HG03571 (cell line): ENCODE measurements at regions not wholly inside any gene's neighbourhood (a gene's known extent, or its start where the extent isn't known, plus 50 kb on each side); places are given as distances from the start of the nearest gene placed in this dataset.
"Not testable (repeated sequence)": the region's sequence is repeated elsewhere in the genome, so short reads cannot be mapped to it uniquely, and the experiment has no call there.

ENCODE experiments used
- ATAC-seq: cut with Tn5 transposase; IDR thresholded peaks from one replicate; pipeline ENCODE4 v1.9.1; 2021; ENCODE audit not compliant: unreplicated experiment

DNA sequence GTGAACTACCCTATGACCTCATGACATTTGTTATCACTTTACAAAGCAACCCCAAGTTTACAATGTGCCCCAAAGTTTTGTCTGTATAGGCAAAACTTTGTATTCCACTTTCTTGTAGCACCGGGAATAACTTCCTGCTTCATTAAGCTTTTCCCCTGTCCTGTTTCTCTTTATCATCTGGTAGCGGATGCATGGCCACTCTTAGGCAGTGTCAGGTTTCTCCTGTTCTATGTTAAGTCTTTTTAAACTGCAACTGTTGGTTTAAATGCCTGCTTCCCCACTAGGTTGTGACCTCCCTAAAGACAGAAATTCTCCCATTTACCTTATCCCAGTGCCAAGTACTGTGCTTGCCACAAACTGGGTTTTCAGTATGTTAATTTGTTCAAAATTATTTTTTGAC is 433.6 kb upstream of the DPH6 start:
- no peak for ATAC-seq

DNA sequence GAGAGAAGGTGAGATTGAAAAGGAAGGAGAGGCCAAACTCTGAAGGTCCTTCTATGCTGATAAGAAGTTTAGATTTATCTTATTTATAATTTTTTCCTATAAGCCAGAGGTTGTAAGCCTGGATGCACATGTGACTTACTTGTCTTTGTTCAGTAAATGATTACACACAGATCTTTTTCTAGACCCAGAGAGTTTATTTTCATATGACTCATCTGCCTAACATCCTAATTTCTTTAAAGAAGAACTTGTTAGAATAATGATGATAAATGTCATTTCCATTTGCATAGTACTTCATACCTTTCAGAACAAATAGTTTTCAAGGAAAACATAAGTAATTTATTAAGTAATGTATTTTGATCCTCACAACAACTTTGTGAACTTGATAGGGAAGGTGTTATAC is 434.8 kb upstream of the DPH6 start:
- ATAC-seq, result no peak

DNA sequence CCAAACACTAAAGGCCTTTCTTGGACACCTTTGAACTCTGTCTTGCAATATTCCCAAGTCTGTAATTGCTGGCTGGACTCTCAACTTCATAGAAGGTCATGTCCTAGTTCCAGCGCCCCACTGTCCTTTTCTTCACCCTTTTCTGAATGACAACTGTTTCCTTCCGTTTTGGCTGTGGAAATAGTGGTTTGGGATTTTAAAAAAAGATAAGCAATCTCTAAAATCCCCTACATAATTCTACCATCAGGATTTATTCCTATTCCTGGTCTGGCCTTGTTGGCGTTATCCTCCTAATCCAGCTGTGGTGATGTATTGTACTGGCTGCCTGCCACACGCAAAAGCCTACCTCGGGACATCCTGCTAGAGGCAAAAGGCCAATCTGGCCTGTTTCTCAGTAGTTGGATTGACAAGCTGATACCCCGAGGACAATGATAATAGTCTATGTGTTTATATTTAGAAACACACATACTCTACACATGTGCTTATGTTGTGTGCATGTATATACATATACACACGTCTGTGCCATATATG is 440.3 kb upstream of the DPH6 start:
- no peak for ATAC-seq

DNA sequence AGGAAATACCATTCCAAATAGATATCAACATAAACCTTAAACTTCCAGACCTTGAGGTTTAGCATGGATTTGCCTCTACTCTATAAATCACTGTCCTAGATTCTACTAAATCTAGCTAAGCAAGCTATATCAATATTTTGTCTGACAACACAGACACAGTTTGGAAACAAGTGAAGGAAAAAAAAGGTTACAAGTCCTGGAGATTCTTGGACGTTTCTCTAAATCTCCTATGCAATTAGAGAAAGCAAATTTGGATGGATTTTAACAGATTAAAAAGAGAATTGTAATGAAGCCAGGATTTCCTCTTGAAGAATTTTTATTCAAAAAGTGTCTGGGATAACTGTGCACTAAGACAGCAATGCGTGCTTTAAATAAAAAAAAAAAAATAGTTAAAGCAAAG is 441.1 kb upstream of the DPH6 start:
- ATAC-seq, result no peak

DNA sequence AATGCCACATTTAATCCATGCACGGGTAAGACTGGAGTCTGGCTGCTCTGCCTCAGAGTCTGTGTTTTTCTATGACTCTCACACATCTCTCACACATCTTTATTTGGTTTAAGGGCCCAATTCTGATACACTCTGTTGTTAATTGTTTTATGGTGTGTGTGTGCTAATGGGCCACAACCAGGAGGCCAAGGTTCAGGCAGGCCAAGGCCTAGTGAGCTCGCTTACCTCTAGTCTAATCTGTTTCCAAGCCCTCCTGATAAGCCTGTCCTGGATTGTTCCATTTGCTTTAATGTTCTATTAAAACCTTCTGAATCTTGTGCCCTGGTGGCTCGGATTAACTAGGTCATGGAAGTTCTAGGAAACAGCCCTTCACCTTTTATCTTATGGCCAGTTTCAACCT is 445.4 kb upstream of the DPH6 start:
- no peak for ATAC-seq

DNA sequence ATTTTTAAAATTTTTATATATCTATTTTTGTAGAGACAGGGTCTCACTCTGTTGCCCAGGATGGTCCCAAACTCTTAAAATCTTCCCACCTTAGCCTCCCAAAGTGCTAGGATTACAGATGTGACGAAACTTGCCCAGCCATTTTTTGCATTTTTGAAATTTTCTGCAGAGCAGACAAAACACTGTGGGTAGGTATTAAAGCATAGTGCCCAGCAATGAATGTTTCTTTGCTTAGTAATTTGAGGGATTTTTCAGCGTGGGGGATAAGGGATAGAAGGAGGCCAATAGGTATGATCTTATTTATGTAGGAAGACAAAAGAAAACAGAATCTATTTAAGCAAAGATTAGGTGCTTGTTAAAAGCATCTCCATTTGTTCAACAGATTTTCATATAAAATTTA is 446.8 kb upstream of the DPH6 start:
- ATAC-seq, result no peak

DNA sequence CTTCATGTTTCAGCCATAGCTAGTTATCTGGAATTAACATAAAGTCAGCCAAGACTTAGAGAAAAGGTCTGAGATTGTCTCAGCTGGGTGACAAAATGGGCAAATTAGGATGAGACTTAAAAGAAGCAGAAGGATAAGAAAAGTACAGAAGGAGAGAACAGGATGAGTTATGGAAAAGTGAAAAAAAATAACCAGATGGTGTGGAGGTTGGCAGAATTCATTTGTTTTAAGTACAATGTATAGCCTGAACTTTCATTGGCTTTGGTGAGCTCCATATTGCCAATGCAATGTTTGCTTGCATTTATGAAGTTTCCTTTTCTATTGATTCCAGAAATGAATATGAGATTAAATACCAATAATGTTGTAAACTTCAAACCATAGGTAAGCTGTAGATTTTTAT is 447.2 kb upstream of the DPH6 start:
- no peak for ATAC-seq

DNA sequence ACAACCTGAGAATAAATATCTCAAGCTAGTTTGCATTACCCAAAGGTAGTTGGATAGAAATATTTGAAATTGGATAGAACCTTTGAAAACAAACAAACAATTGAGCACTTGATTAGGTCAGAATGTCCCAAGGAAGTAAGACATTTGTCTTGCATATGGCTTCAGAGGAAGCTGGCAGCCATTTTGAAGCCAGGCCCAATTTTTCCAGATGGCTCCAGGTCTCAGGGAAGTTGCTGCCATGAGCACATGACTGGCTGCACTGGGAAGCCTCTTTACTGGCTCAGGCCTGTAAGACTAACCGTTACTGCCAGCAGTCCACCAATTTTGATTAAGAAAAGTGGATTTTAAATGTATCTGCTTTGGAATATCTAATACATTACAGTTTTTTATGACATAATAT is 448.9 kb upstream of the DPH6 start:
- no peak for ATAC-seq

DNA sequence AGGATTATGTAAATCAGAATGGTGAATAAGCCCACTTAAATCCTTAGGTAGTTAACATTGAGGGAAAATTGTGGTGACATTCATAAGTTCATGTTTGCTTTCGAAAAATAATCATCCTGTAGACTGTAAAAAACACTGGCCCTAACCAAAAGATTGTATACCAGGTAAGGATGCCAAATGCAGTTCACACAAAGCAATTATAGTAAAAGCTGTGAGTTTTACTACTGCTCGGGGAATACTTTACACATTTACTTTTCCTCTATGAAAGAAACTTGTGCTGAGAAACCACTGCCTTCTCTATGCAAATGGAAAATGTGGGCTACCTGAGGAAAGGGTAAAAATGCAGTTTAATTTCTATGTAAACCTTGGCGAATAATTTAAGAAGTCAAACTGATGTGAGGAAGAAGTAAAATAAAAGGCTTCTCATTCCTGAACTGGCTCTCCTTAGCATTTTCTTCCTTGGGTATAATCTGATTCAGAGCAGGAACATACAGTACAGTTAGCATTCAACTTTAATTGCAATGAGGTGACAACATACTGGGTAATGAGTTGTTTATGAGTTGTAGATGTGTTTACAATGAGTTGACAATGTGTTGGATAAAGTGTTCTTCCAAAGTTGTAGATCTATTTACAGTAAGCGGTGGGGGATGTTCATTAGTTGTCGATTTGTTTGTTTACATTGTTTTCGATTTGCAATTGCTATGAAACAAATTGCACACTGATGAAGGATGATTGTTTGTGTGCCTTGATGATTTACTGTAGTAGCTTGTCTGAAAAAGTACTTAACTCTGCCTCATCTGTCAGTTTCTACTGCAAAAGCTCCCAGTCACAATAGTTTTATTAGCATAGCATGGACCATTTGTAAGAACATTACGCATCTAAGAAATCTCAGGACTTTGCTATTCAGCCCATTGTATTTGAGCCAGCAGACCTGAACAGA is 453.0 kb upstream of the DPH6 start:
- ATAC-seq, result no peak

DNA sequence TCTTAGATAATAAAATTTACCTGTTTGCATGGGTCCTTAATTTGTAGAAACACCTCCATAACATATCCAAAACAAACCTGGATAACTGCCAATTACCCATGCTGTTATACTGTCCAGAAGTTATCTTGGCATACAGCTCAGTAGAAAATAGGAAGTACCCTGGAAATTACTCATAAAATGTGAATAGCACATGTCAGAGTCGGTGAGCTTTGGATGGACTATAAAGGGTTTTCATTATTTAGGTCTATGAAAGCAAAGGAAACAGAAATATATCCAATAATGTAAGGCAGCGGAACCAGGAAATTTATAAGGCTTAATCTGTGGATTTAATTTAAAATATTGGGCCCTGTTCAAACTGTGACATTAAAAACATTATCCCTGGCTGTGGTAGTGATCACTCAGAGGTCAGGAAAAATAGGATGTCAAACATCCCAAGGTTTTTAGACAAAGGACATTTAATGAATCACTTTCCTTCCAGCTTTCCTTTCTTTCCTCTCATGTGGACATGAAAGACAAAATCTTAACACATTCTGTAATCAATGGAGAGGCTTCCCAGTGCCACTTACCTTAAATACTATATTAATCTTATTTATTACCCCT is 459.0 kb upstream of the DPH6 start:
- no peak for ATAC-seq

DNA sequence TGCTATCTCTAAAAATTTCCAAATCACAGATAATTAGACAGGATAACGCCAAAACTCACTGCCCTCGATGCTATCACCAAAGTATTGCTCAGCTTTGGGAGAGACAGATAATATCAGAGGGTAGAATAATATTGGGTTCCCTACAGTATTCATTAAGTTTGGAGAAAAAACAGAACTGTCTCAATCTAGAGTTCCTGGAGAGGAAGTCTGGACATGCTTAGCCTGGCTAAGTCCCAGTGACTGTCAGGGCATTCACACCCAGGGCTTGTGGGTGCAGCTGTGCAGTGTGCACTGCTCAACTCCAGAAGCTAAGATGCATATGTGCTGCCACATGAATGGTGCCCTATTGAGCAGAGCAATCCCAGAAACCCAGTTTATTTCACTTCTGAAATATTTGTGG is 459.6 kb upstream of the DPH6 start:
- no peak for ATAC-seq

DNA sequence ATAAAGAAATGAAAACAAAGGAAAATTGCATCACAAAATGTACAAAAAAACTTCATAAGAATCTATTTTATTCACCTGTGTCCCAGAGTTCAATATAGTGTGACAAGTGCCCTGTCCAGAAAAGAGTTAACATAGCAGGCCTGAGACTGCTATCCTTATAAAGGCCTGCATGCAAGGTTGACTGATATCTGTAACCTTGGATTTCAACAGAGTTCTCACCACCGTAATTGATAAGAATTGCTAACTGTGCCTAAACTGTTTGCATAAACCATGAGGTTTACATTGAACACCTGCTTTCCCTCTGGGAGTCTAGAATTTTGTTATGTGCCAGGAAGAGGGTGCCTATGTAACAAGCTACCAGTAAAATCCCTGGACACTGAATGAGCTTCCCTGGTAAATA is 461.7 kb upstream of the DPH6 start:
- no peak for ATAC-seq

DNA sequence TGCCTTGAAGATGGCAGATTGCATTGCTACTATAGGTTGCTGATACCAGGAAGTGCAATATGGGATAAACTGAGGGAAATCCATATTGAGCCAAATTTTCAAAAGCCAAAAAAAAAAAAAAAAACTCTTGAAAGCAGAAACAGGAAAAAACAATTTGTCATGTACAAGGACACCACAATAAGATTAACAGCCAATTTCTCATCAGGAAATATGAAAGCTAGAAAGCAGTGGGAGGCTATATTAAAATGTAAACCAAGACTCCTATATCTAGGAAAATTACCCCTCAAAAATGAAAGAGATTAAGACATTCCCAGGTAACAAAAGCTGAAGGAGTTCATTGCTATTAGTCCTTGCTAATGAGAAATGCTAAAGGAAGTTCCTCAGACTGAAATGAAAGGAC is 462.8 kb upstream of the DPH6 start:
- no peak for ATAC-seq

DNA sequence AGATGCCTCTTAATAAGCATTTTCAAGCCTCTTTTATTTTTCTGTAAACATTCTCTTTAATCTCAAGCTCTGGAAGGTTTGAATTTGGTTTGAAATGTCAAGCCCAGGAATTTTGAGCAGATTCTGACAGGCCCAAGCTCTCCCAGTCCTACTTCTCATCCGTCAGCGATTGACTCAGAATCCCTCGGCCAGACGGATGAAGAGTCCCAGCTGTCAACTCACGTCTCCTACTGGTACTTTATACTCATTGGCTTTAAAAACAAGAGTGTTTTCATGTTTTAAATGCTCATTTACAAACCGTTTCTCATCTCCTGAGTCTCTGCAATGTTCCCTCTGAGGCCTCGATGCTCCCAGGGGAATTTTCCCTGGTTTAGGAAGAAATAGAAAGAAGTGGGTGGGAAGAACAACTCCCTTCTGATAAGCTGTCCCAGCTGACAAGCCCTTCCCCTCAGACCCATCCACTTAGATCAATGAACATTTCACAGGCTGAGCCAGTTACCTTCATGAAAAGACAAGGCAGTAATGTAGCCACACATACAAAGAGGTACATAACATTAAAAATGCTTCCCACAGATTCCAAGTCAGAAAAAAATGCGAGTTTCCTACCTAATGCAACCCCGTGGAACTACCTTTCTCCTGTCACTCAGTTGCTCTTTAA is 478.2 kb upstream of the DPH6 start:
- ATAC-seq, result no peak

DNA sequence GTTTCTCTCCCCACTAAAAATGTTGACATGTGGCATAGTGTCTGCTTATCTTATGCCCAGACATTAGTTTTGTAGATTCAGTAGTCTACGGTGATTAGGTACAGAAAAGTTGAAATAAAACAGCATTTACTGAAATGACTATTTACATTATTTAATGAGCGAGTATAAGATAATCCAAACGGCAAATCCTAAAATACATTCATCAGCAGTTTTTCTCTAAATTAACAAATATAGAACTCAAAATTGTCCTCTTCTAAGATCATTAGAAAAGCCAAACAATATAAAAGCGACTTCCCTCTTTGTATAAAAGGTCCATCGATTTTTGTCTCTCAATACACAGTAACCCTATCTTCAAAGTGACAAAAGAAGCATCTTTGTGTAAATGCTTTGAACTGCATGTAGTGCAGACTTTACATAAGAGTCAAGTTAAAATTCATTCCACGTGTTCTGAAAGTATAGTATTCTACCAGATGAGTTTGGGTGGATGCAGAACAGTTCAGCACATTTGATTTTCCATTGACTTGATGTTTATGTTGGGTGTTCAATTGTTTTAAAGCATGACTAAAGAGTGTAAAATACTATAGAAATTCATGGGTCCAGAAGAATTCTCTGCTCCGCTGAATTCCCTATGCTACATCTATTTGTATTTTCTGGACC is 480.8 kb upstream of the DPH6 start:
- ATAC-seq, result no peak

DNA sequence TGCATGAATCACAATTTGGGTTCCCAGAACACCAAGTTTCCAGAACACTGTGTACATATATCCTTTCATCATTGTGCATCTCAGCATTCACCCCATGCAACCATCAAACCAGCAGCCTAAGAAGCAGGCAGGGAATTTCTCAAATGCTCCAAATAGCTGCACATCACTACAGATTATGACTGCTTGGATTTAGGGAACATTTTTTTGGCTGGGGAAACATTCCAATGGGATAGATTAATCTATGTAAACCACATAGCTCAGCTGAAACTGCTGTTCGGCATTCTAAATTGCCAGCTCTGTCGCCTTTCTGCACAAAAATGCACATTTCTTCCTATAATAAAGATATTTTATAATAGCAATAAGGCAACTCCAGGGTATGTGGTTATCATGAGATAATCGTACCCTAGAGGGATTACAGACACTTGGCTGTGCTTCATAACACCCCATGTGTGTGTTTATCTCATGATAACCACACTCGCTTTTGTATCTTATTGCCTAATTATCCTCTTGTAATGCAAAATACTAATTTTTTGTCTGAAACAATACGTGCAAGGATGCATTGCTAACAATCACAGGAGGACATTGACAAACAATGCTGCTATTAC is 483.7 kb upstream of the DPH6 start:
- ATAC-seq, result no peak

DNA sequence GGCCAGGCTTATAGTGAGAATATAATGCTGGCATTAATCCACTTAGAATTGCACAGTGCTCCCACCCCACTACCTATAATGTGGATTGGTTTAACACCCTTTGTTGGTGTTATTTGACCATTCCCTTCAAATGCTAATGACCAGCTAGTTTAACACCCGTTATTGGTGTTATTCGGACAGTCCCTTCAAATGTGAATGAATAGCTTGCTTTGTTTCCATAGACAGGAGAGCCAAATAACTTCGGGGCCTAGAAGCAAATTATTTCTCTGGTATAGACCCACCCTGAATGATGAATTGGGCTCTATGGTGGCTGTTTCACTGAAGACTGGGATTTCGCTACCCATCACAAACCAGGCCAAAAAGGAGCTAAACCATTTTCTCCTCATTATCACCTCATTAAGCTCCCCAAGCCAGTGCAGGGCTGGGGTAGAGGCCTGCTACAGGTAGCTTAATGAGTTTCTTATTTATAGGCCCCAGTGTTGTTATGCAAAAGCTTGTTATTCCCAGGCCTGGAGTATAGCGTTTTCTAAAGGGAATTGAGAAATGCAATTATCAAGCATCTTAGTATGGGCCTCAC is 494.1 kb upstream of the DPH6 start:
- no peak for ATAC-seq

DNA sequence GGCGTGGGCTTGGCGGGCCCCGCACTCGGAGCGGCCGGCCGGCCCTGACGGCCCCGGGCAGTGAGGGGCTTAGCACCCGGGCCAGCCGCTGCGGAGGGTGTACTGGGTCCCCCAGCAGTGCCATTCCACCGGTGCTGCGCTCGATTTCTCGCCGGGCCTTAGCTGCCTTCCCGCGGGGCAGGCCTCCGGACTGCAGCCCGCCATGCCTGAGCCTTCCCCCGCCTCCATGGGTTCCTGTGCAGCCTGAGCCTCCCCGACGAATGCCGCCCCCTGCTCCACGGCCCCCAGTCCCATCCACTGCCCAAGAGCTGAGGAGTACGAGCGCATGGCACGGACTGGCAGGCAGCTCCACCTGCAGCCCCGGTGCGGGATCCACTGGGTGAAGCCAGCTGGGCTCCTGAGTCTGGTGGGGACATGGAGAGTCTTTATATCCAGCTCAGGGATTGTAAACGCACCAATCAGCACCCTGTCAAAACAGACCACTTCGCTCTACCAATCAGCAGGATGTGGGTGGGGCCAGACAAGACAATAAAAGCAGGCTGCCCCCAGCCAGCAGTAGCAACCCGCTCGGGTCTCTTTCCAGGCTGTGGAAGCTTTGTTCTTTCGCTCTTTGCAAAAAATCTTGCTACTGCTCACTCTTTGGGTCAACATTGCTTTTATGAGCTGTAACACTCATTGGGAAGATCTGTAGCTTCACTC is 501.2 kb upstream of the DPH6 start:
- ATAC-seq, result not testable (repeated sequence)

DNA sequence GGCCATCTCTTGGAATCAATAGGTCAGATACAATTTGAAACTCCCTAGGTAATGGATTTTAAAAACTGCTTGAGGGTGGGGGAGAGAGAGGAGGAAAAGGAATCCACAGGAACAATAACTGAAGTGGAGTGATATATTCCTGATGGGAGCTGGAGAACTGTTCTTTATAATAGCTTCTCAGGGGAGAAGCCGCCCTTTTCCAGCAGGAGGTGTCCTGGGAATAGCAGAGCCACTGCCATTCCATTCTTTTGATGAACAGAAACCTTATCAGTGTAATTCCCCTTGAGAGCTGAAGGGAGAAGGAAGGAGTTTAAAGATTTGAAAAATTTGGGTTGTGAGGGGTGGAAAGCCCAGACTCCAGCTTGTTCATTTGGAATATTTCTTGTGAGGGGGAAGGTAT is 504.9 kb upstream of the DPH6 start:
- no peak for ATAC-seq

DNA sequence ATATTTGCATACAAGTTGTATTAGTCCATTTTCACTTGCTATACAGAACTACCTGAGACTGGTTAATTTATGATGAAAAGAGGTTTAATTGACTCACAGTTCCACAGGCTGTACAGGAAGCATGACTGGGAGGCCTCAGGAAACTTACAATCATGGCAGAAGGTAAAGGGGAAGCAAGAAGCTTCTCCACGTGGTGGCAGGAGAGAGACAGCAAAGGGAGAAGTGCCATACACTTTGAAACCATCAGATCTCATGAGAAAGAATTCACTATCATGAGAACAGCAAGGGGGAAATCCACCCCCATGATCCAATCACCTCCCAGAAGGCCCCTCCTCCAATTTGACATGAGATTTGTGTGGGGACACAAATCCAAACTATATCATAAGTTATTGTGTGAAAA is 506.7 kb upstream of the DPH6 start:
- not testable (repeated sequence) for ATAC-seq
